HCT116 (cell line): ENCODE measurements at regions not wholly inside any gene's neighbourhood (a gene's known extent, or its start where the extent isn't known, plus 50 kb on each side); places are given as distances from the start of the nearest gene placed in this dataset.

Experiments
- ELF1 ChIP-seq: IDR thresholded peaks from 2 replicates; pipeline ENCODE4 v1.6.1; 2012; ENCODE audit warnings: low read depth, borderline replicate concordance
- EZH2 ChIP-seq: fragments of 200-600 bp; sonication (generic); IDR thresholded peaks from 2 replicates; pipeline ENCODE4 v1.6.1; 2017; ENCODE audit warnings: antibody characterized with exemption, mixed run types
- EZH2phosphoT487 ChIP-seq: fragments of 200-600 bp; IDR thresholded peaks from 2 replicates; pipeline ENCODE4 v1.6.1; 2018; ENCODE audit warnings: antibody characterized with exemption, borderline replicate concordance
- POLR2A ChIP-seq: IDR thresholded peaks from 2 replicates; pipeline ENCODE4 v1.7.0; 2011; ENCODE audit warnings: borderline replicate concordance; ENCODE audit not compliant: insufficient read depth, insufficient read length; ENCODE audit errors: extremely low read depth
- POLR2AphosphoS5 ChIP-seq: IDR thresholded peaks from 2 replicates; pipeline ENCODE4 v1.6.1; 2011; ENCODE audit warnings: mild to moderate bottlenecking, low read depth, low read length, moderate library complexity
- SP1 ChIP-seq: IDR thresholded peaks from 2 replicates; pipeline ENCODE4 v1.6.1; 2012; ENCODE audit warnings: low read depth
- ZNF274 ChIP-seq: fragments of 200-500 bp; sonication (Bioruptor generic); IDR thresholded peaks from 2 replicates; pipeline ENCODE4 v1.6.1; 2014; ENCODE audit warnings: mild to moderate bottlenecking, low read depth, low read length, inconsistent platforms
- TF ChIP-seq, protein P1 (sequence below), 3 experiments: fragments of 200-600 bp in 1 of 3; sonication (generic) in 1 of 3; IDR thresholded peaks in 2 of 3; conservative IDR thresholded peaks in 1 of 3; 2 replicates each; pipeline ENCODE4 v1.5.1; 2012 to 2017; ENCODE audit warnings: low read depth in 2 of 3, low read length in 2 of 3, antibody characterized with exemption in 1 of 3, borderline replicate concordance in 1 of 3, control low read depth in 1 of 3, mild to moderate bottlenecking in 1 of 3, mixed read lengths in 1 of 3, mixed run types in 1 of 3, moderate library complexity in 1 of 3; ENCODE audit not compliant: insufficient read depth in 1 of 3
- TF ChIP-seq, protein P2 (sequence below): IDR thresholded peaks from 2 replicates; pipeline ENCODE4 v1.6.1; 2012; ENCODE audit warnings: low read depth
- TF ChIP-seq, protein P3 (sequence below): IDR thresholded peaks from 2 replicates; pipeline ENCODE4 v1.6.1; 2012

DNA sequence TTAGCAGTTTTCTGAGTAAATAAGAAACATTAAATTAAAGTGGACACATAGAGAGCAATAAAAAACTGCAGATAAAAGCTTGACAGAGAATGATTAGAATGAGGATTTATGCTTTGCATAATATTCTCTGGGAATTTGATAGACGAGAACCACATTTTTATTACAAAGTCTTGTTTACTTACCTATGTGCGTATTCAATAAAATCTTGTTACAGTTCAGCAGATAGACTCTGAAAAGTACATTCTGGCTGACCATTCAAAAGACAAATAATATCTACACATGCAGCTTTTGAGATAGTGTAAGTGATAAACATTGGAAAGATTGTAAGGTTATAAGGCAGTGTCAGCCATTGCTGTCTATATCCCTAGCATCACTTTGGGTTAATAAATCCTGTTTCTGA lies 381.6 kb downstream of the NYAP2 start:
- TF ChIP-seq EZH2phosphoT487 (no peak), POLR2A (no peak), POLR2AphosphoS5 (no peak), ZNF274 (no peak), ELF1 (no peak), EZH2 (no peak), SP1 (no peak)
- TF ChIP-seq, protein P1, sequence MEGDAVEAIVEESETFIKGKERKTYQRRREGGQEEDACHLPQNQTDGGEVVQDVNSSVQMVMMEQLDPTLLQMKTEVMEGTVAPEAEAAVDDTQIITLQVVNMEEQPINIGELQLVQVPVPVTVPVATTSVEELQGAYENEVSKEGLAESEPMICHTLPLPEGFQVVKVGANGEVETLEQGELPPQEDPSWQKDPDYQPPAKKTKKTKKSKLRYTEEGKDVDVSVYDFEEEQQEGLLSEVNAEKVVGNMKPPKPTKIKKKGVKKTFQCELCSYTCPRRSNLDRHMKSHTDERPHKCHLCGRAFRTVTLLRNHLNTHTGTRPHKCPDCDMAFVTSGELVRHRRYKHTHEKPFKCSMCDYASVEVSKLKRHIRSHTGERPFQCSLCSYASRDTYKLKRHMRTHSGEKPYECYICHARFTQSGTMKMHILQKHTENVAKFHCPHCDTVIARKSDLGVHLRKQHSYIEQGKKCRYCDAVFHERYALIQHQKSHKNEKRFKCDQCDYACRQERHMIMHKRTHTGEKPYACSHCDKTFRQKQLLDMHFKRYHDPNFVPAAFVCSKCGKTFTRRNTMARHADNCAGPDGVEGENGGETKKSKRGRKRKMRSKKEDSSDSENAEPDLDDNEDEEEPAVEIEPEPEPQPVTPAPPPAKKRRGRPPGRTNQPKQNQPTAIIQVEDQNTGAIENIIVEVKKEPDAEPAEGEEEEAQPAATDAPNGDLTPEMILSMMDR (IDR thresholded peaks at IDR 0.05 in 2 of 3, conservative IDR thresholded peaks at IDR 0.05 in 1 of 3; ENCODE audit: borderline replicate concordance in 1 of 3, insufficient read depth in 1 of 3, low read depth in 2 of 3, low read length in 2 of 3), result no peak
- TF ChIP-seq, protein P2, sequence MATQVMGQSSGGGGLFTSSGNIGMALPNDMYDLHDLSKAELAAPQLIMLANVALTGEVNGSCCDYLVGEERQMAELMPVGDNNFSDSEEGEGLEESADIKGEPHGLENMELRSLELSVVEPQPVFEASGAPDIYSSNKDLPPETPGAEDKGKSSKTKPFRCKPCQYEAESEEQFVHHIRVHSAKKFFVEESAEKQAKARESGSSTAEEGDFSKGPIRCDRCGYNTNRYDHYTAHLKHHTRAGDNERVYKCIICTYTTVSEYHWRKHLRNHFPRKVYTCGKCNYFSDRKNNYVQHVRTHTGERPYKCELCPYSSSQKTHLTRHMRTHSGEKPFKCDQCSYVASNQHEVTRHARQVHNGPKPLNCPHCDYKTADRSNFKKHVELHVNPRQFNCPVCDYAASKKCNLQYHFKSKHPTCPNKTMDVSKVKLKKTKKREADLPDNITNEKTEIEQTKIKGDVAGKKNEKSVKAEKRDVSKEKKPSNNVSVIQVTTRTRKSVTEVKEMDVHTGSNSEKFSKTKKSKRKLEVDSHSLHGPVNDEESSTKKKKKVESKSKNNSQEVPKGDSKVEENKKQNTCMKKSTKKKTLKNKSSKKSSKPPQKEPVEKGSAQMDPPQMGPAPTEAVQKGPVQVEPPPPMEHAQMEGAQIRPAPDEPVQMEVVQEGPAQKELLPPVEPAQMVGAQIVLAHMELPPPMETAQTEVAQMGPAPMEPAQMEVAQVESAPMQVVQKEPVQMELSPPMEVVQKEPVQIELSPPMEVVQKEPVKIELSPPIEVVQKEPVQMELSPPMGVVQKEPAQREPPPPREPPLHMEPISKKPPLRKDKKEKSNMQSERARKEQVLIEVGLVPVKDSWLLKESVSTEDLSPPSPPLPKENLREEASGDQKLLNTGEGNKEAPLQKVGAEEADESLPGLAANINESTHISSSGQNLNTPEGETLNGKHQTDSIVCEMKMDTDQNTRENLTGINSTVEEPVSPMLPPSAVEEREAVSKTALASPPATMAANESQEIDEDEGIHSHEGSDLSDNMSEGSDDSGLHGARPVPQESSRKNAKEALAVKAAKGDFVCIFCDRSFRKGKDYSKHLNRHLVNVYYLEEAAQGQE, result no peak
- TF ChIP-seq, protein P3, sequence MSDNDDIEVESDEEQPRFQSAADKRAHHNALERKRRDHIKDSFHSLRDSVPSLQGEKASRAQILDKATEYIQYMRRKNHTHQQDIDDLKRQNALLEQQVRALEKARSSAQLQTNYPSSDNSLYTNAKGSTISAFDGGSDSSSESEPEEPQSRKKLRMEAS, result no peak
